Upper lobe of right lung (tissue), 1 donor: ENCODE measurements at regions not wholly inside any gene's neighbourhood (a gene's known extent, or its start where the extent isn't known, plus 50 kb on each side); places are given as distances from the start of the nearest gene placed in this dataset.
"Not testable (repeated sequence)": the region's sequence is repeated elsewhere in the genome, so short reads cannot be mapped to it uniquely, and the experiment has no call there.

Experiments used
- ATAC-seq: fragments of 200-7000 bp; cut with Tn5 transposase; one replicate; pipeline ENCODE4 v1.9.1; 2020; ENCODE audit warnings: mild to moderate bottlenecking, moderate library complexity
- DNase-seq: peaks from one replicate; pipeline ENCODE4 v3.0.0-alpha.2; 2020
- H3K27ac ChIP-seq: fragments of 200-600 bp; one replicate; pipeline ENCODE4 v1.8.0; 2022
- H3K27me3 ChIP-seq: fragments of 200-600 bp; one replicate; pipeline ENCODE4 v1.8.0; 2022; ENCODE audit warnings: mild to moderate bottlenecking
- H3K36me3 ChIP-seq: fragments of 200-600 bp; one replicate; pipeline ENCODE4 v1.8.0; 2022
- H3K4me1 ChIP-seq: fragments of 200-600 bp; one replicate; pipeline ENCODE4 v1.8.0; 2022
- H3K4me3 ChIP-seq: fragments of 200-600 bp; one replicate; pipeline ENCODE4 v1.8.0; 2022; ENCODE audit warnings: mild to moderate bottlenecking
- H3K9me3 ChIP-seq: fragments of 200-600 bp; one replicate; pipeline ENCODE4 v1.8.0; 2022
- intact Hi-C: fragments of 100-400 bp; cut with DNase I; formaldehyde crosslinking; loops from one replicate; pipeline ENCODE4 v1.11.0; 2022
- TF ChIP-seq, protein P1 (sequence below): fragments of 200-600 bp; IDR thresholded peaks from one replicate; pipeline ENCODE4 v1.8.0; 2022; ENCODE audit warnings: antibody characterized with exemption
- donor health status: DM: no; HTN: yes; CAD: no; lungs with severe emphysema.

DNA sequence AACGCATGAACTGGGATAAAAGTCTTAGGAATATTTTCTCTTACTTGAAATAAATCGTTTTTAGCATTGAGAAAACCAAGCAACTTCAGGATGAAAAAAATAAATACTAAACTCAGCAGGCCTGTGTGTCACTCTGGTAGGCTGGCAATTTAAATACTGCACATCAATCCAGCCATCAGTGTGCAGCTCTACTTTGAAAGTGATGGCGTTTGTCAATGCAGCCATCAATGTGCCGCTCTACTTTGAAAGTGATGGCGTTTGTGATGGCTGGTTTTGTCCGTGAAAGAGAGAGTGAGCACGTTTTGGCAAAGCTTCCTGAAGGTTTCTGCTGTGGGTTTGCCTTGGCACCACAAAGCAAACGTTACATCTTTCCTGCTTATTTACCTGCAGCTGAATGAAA is 543.5 kb upstream of the SALL3 start:
- Histone ChIP-seq H3K36me3 (no peaks in the 10 kb centered on the region), H3K4me3 (no peak overlapping the region), H3K27ac (no peak overlapping the region), H3K9me3 (no peaks in the 10 kb centered on the region), H3K27me3 (no peaks in the 10 kb centered on the region), H3K4me1 (no peaks in the 10 kb centered on the region)
- TF ChIP-seq, protein P1, sequence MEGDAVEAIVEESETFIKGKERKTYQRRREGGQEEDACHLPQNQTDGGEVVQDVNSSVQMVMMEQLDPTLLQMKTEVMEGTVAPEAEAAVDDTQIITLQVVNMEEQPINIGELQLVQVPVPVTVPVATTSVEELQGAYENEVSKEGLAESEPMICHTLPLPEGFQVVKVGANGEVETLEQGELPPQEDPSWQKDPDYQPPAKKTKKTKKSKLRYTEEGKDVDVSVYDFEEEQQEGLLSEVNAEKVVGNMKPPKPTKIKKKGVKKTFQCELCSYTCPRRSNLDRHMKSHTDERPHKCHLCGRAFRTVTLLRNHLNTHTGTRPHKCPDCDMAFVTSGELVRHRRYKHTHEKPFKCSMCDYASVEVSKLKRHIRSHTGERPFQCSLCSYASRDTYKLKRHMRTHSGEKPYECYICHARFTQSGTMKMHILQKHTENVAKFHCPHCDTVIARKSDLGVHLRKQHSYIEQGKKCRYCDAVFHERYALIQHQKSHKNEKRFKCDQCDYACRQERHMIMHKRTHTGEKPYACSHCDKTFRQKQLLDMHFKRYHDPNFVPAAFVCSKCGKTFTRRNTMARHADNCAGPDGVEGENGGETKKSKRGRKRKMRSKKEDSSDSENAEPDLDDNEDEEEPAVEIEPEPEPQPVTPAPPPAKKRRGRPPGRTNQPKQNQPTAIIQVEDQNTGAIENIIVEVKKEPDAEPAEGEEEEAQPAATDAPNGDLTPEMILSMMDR: no peak
- intact Hi-C loops: no loop called here
- DNase-seq: no peak
- ATAC-seq: no peak

DNA sequence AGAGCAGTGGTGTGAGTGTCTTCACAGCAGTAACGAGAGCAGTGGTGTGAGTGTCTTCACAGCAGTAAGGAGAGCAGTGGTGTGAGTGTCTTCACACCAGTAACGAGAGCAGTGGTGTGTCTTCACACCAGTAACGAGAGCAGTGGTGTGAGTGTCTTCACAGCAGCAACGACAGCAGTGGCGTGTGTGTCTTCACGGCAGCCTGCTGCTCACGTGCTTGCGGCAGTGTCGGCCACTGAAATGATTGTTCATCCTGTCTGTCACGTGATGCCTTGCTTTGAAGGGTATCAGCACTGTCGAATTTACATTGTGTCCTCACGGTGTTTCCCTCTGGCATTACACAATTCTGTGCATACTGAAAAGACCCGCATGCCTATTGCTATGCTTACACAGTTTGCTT is 541.4 kb upstream of the SALL3 start:
- H3K36me3 ChIP-seq, H3K9me3 ChIP-seq, DNase-seq, H3K4me1 ChIP-seq, intact Hi-C loops, H3K4me3 ChIP-seq, H3K27ac ChIP-seq, H3K27me3 ChIP-seq, ATAC-seq: not testable (repeated sequence)

DNA sequence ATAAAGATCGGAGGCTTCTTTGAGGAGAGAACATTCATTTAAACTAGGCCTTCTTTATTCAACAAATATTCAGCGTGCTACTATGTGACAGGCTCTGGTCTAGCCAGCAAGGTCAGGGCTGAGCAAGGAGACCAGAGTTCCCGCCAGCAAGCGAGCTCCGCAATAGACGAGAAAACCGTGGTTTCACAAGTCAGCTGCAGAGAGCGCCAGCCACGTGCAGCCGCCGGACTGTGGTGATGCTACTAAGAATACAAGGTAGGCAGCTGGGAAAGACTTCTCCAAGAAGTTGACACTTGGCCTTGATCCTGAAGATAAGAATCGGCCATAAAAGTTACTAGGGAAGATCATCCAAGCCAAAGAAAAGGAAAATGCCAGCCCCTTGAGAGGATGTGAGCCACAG is 533.7 kb upstream of the SALL3 start:
- DNase-seq (no peak), ATAC-seq (no peak)
- intact Hi-C loops: no loop called here
- Histone ChIP-seq H3K9me3 (no peaks in the 10 kb centered on the region), H3K4me3 (no peak overlapping the region), H3K4me1 (no peaks in the 10 kb centered on the region), H3K27me3 (no peaks in the 10 kb centered on the region), H3K36me3 (no peaks in the 10 kb centered on the region), H3K27ac (no peak overlapping the region)
- TF ChIP-seq, protein P1: no peak

GRCh38 chr18:78447211-78447610 is 532.4 kb upstream of the SALL3 start:
- H3K36me3 ChIP-seq: no peaks in the 10 kb centered on the region
- DNase-seq (no peak), ATAC-seq (no peak)
- H3K27me3 ChIP-seq: no peaks in the 10 kb centered on the region
- H3K4me1 ChIP-seq: no peaks in the 10 kb centered on the region
- TF ChIP-seq, protein P1: no peak
- no peak overlapping the region for H3K4me3 ChIP-seq
- H3K9me3 ChIP-seq: no peaks in the 10 kb centered on the region
- no peak overlapping the region for H3K27ac ChIP-seq
- intact Hi-C loops: no loop called here

DNA sequence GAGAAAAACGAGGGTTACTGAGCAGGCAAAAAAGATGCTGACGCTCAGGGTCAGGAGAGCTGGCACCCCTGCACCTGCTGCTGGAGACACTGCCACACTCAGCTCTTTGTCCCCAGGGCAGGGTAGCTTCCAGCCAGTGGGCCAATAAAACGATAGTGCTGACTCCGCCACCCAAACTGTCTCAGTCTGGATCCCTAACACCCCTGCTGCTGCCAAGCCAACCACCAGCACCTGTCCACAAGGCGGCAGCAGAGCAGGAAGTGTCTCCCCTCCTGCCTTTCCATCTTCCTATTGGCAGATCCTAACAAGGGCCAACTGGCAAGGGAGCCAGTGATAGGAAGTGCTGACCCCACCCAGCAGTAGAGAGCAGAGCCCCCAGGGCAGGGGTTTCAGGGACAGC is 531.5 kb upstream of the SALL3 start:
- Histone ChIP-seq H3K27ac (no peak overlapping the region), H3K4me3 (no peak overlapping the region), H3K27me3 (no peaks in the 10 kb centered on the region), H3K36me3 (no peaks in the 10 kb centered on the region), H3K9me3 (no peaks in the 10 kb centered on the region), H3K4me1 (no peaks in the 10 kb centered on the region)
- no peak for DNase-seq
- intact Hi-C loops: no loop called here
- no peak for ATAC-seq
- TF ChIP-seq, protein P1: no peak

DNA sequence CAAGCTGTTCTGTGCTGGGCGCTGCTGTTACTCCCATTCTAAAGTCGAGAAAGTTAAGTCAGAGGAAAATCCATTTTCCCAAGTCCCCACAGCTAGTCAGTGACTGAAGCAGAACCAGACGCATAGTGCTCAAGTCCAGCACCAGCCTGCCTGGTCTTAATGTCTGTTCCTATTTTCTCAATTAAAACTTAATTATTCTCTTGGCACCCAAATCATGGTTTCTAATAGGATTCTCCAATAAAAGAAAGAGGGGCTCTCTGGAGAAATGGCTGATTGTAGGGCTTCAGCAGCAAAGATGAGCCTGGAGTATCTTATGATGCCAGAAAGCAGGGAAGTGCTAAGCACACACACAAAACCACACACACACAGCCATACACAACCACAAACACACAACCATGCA is 531.0 kb upstream of the SALL3 start:
- ATAC-seq (no peak), DNase-seq (no peak)
- Histone ChIP-seq H3K4me1 (no peaks in the 10 kb centered on the region), H3K27ac (no peak overlapping the region), H3K9me3 (no peaks in the 10 kb centered on the region), H3K4me3 (no peak overlapping the region), H3K27me3 (no peaks in the 10 kb centered on the region), H3K36me3 (no peaks in the 10 kb centered on the region)
- intact Hi-C loops: no loop called here
- TF ChIP-seq, protein P1: no peak
